Heart left ventricle (tissue), 13 donors: ENCODE measurements at regions not wholly inside any gene's neighbourhood (a gene's known extent, or its start where the extent isn't known, plus 50 kb on each side); places are given as distances from the start of the nearest gene placed in this dataset.

Experiments used
- CTCF ChIP-seq, 12 donors: fragments of 200-600 bp; sonication (generic) in 4 of 12; IDR thresholded peaks; one replicate each; pipeline versions ENCODE4 v1.5.0 to v1.8.0; 2018 to 2022; ENCODE audit warnings: antibody characterized with exemption in 12 of 12, mild to moderate bottlenecking in 5 of 12
- POLR2A ChIP-seq, 2 donors: fragments of 450-650 bp; IDR thresholded peaks; one replicate each; pipeline ENCODE4 v1.6.1; 2017; ENCODE audit warnings: antibody characterized with exemption in 2 of 2, mild to moderate bottlenecking in 2 of 2, moderate library complexity in 2 of 2
- donor health status: ischemic (EF 13 %, LVEDD 7.1; RV severe dilation, severe dysfunction).
- donor health status: DM: no; HTN: yes; CAD: no.
- donor health status: DM: no; HTN: no; CAD: no.
- donor health status: ischemic (EF 25% LVEDD 6.9; RV normal size, moderate dysfunction).
- donor health status: ischemic (EF 25% LVEDD 5.7; RV mildly dilated, moderate dysfunction).
- donor health status: ischemic (EF 35%, LVEDD 5.7; RV mildly dilated, moderate dysfunction).
- donor health status: nonischemic (EF 11% LVEDD 7.7; RV severe dilation, severe dysfunction).
- donor health status: DM: yes; HTN: yes; CAD: no.
- donor health status: PGD.
- donor health status: ischemic (EF 29% LVEDD 5.4; RV normal size, mild dysfunction).
- donor health status: nonischemic (EF 23%, LVEDD 6.1; RV moderate dilation, normal function).

- TF ChIP-seq CTCF (IDR thresholded peaks at IDR 0.05), result no peak
- no peak for TF ChIP-seq POLR2A (IDR thresholded peaks at IDR 0.05)
These were observed 264.0 kb upstream of the VRK2 start for GRCh38 chr2:57782587-57782986.
